IMR-90 (cell line): ENCODE measurements at regions not wholly inside any gene's neighbourhood (a gene's known extent, or its start where the extent isn't known, plus 50 kb on each side); places are given as distances from the start of the nearest gene placed in this dataset.

Experiments
- ATAC-seq: fragments of 200-7000 bp; cut with Tn5 transposase; 2 replicates; pipeline ENCODE4 v1.9.1; 2020; ENCODE audit warnings: low read depth, mild to moderate bottlenecking, moderate library complexity
- BruUV-seq: library from RNA; stranded (reverse); fragments of 400-500 nt; replicated peaks from 2 replicates; lab custom pipeline; 2021; lab: Mats Ljungman, UMichigan
- CTCF ChIA-PET: fragments of 300-600 bp; formaldehyde crosslinking; extraction: SDS; loops from one replicate; lab custom pipeline; 2021; ENCODE audit warnings: antibody characterized with exemption; lab: Yijun Ruan, JAX
- POLR2A ChIA-PET: fragments of 300-600 bp; sonication (Branson Sonifier 250); formaldehyde crosslinking; loops from one replicate; lab custom pipeline; 2022; ENCODE audit warnings: antibody characterized with exemption; ENCODE audit not compliant: unreplicated experiment; lab: Charles Lee
- DNase-seq: peaks from one replicate; pipeline ENCODE4 v3.0.0; 2013
- H2AFZ ChIP-seq: replicated peaks from 2 replicates; pipeline ENCODE3; 2013; ENCODE audit warnings: low read length, mild to moderate bottlenecking; ENCODE audit not compliant: poor library complexity
- H2AK5ac ChIP-seq: 2 replicates; pipeline ENCODE4 v1.6.1; 2013; ENCODE audit warnings: low read depth, low read length, inconsistent platforms
- H2AK9ac ChIP-seq: replicated peaks from 2 replicates; pipeline ENCODE3; 2013; ENCODE audit warnings: mild to moderate bottlenecking, low read depth, low read length, moderate library complexity; ENCODE audit not compliant: poor library complexity
- H2BK120ac ChIP-seq: 2 replicates; pipeline ENCODE4 v1.6.1; 2013; ENCODE audit warnings: low read depth, low read length, inconsistent platforms
- H2BK15ac ChIP-seq: 3 replicates; pipeline ENCODE4 v1.6.1; 2013; ENCODE audit warnings: low read depth, low read length, inconsistent platforms
- H2BK20ac ChIP-seq: 2 replicates; pipeline ENCODE4 v1.6.1; 2013; ENCODE audit warnings: low read depth, mild to moderate bottlenecking, inconsistent platforms, low read length, moderate library complexity
- H2BK5ac ChIP-seq: 2 replicates; pipeline ENCODE4 v1.6.1; 2013; ENCODE audit warnings: mild to moderate bottlenecking, low read depth, low read length, inconsistent platforms; ENCODE audit not compliant: poor library complexity, severe bottlenecking
- H3K14ac ChIP-seq: replicated peaks from 2 replicates; pipeline ENCODE4 v1.6.1; 2013; ENCODE audit warnings: low read depth, low read length, inconsistent platforms
- H3K18ac ChIP-seq: 2 replicates; pipeline ENCODE4 v1.6.1; 2013; ENCODE audit warnings: low read depth, low read length, control low read depth
- H3K23ac ChIP-seq: 2 replicates; pipeline ENCODE4 v1.6.1; 2013; ENCODE audit warnings: low read depth, low read length, inconsistent platforms
- H3K27ac ChIP-seq: 2 replicates; pipeline ENCODE4 v1.5.1; 2013; ENCODE audit warnings: mild to moderate bottlenecking, control low read depth, low read length; ENCODE audit not compliant: insufficient read depth
- H3K27me3 ChIP-seq: 2 replicates; pipeline ENCODE4 v1.6.1; 2013; ENCODE audit warnings: low read length; ENCODE audit not compliant: control insufficient read depth, insufficient read depth
- H3K36me3 ChIP-seq: 2 replicates; pipeline ENCODE4 v1.6.1; 2013; ENCODE audit warnings: low read length, mixed read lengths; ENCODE audit not compliant: control insufficient read depth, insufficient read depth
- H3K4ac ChIP-seq: 2 replicates; pipeline ENCODE4 v1.6.1; 2013; ENCODE audit warnings: low read depth, low read length, inconsistent platforms
- H3K4me1 ChIP-seq: 2 replicates; pipeline ENCODE4 v1.6.1; 2013; ENCODE audit warnings: low read length, mixed read lengths; ENCODE audit not compliant: control insufficient read depth, insufficient read depth
- H3K4me2 ChIP-seq: 2 replicates; pipeline ENCODE4 v1.6.1; 2013; ENCODE audit warnings: low read depth, mild to moderate bottlenecking, control low read depth, low read length, moderate library complexity
- H3K4me3 ChIP-seq: 2 replicates; pipeline ENCODE4 v1.5.1; 2013; ENCODE audit warnings: low read depth, mild to moderate bottlenecking, control low read depth, low read length, moderate library complexity; ENCODE audit not compliant: insufficient read depth
- H3K56ac ChIP-seq: 2 replicates; pipeline ENCODE4 v1.6.1; 2013; ENCODE audit warnings: low read length, inconsistent platforms; ENCODE audit not compliant: insufficient read depth; ENCODE audit errors: extremely low read depth
- H3K79me1 ChIP-seq, 2 experiments: 2 replicates each; pipeline ENCODE4 v1.6.1; 2013; ENCODE audit warnings: low read length in 2 of 2, inconsistent platforms in 1 of 2, low read depth in 1 of 2
- H3K9ac ChIP-seq: 2 replicates; pipeline ENCODE4 v1.6.1; 2013; ENCODE audit warnings: low read depth, low read length, control low read depth
- H3K9me1 ChIP-seq: 2 replicates; pipeline ENCODE4 v1.6.1; 2013; ENCODE audit warnings: low read length, inconsistent platforms; ENCODE audit not compliant: insufficient read depth
- H3K9me3 ChIP-seq: 2 replicates; pipeline ENCODE4 v1.6.1; 2013; ENCODE audit warnings: low read length; ENCODE audit not compliant: control insufficient read depth, insufficient read depth
- H4K20me1 ChIP-seq: 2 replicates; pipeline ENCODE4 v1.6.1; 2013; ENCODE audit warnings: low read length, inconsistent platforms; ENCODE audit not compliant: insufficient read depth
- H4K5ac ChIP-seq: 2 replicates; pipeline ENCODE4 v1.6.1; 2013; ENCODE audit warnings: mild to moderate bottlenecking, low read depth, low read length, control low read depth
- H4K8ac ChIP-seq, 2 experiments: 2 replicates each; pipeline ENCODE4 v1.6.1; 2013; ENCODE audit warnings: low read depth in 2 of 2, low read length in 2 of 2, control low read depth in 1 of 2, inconsistent platforms in 1 of 2
- H4K91ac ChIP-seq: 2 replicates; pipeline ENCODE4 v1.6.1; 2013; ENCODE audit warnings: low read depth, low read length, inconsistent platforms; ENCODE audit not compliant: insufficient read depth
- BHLHE40 ChIP-seq: fragments of 150-350 bp; IDR thresholded peaks from 2 replicates; pipeline ENCODE4 v1.6.1; 2016; ENCODE audit warnings: mild to moderate bottlenecking, low read depth, low read length
- CHD1 ChIP-seq: IDR thresholded peaks from 2 replicates; pipeline ENCODE4 v1.6.1; 2012; ENCODE audit warnings: low read depth, low read length, improper control_type of control experiment
- CTCF ChIP-seq: conservative IDR thresholded peaks from 2 replicates; pipeline ENCODE4 v1.5.1; 2012; ENCODE audit warnings: mild to moderate bottlenecking, low read depth, low read length, improper control_type of control experiment
- ELK1 ChIP-seq: fragments of 150-350 bp; IDR thresholded peaks from 2 replicates; pipeline ENCODE4 v1.6.1; 2016; ENCODE audit warnings: low read depth, mild to moderate bottlenecking, low read length, moderate library complexity, borderline replicate concordance
- FOS ChIP-seq: fragments of 150-350 bp; IDR thresholded peaks from 2 replicates; pipeline ENCODE4 v1.6.1; 2016; ENCODE audit warnings: low read depth, low read length
- MAFK ChIP-seq: IDR thresholded peaks from 2 replicates; pipeline ENCODE4 v1.6.1; 2012; ENCODE audit warnings: low read depth, low read length, improper control_type of control experiment
- MXI1 ChIP-seq: IDR thresholded peaks from 2 replicates; pipeline ENCODE4 v1.6.1; 2012; ENCODE audit warnings: low read depth, mild to moderate bottlenecking, low read length, moderate library complexity, borderline replicate concordance
- NFE2L2 ChIP-seq: fragments of 150-350 bp; IDR thresholded peaks from 2 replicates; pipeline ENCODE4 v1.6.1; 2016; ENCODE audit warnings: low read depth, mild to moderate bottlenecking, low read length
- POLR2A ChIP-seq: IDR thresholded peaks from 2 replicates; pipeline ENCODE4 v1.6.1; 2012; ENCODE audit warnings: mild to moderate bottlenecking, low read depth, low read length
- RAD21 ChIP-seq: IDR thresholded peaks from 2 replicates; pipeline ENCODE4 v1.6.1; 2012; ENCODE audit warnings: low read length, improper control_type of control experiment
- RCOR1 ChIP-seq: IDR thresholded peaks from 2 replicates; pipeline ENCODE4 v1.6.1; 2012; ENCODE audit warnings: mild to moderate bottlenecking, low read length, improper control_type of control experiment; ENCODE audit not compliant: insufficient replicate concordance
- RFX5 ChIP-seq: IDR thresholded peaks from 2 replicates; pipeline ENCODE4 v1.8.0; 2012; ENCODE audit warnings: low read depth, mild to moderate bottlenecking, low read length, moderate library complexity
- SMC3 ChIP-seq: fragments of 150-350 bp; IDR thresholded peaks from 2 replicates; pipeline ENCODE4 v1.6.1; 2016; ENCODE audit warnings: low read depth, mild to moderate bottlenecking, antibody characterized with exemption, low read length, moderate library complexity
- USF2 ChIP-seq: fragments of 150-350 bp; IDR thresholded peaks from 2 replicates; pipeline ENCODE4 v1.6.1; 2017; ENCODE audit warnings: mild to moderate bottlenecking, antibody characterized with exemption, low read length, low read depth
- WGBS, 2 experiments: methylation state at CpG; one replicate each; pipeline versions ENCODE4 v1.1.5 to v1.1.7; 2013; ENCODE audit warnings: missing lambda C conversion rate in 2 of 2; ENCODE audit not compliant: insufficient read length in 1 of 2; ENCODE audit errors: extremely low coverage in 2 of 2; 5-methylcytosine and 5-hydroxymethylcytosine counted together
- dilution Hi-C: fragments of 300-500 bp; cut with HindIII; formaldehyde crosslinking; loops from one replicate; pipeline ENCODE4 v1.14.3; 2018; ENCODE audit warnings: low sequenced_read_pairs; ENCODE audit not compliant: unreplicated experiment
- in situ Hi-C: fragments of 300-500 bp; cut with MboI; formaldehyde crosslinking; loops from 3 replicates; pipeline ENCODE4 v1.14.3; 2019; ENCODE audit warnings: low sequenced_read_pairs, inconsistent platforms, mixed read lengths
- intact Hi-C: fragments of 100-400 bp; cut with micrococcal nuclease; formaldehyde crosslinking; loops from 2 replicates; pipeline ENCODE4 v1.10.0; 2022

- CTCF ChIA-PET: no interaction called here
Observed at GRCh38 chr17:73749337-73749823, 105.1 kb upstream of the SDK2 start.

More at GRCh38 chr17:73749337-73749823, 105.1 kb upstream of the SDK2 start:
- H4K20me1 ChIP-seq: no peaks in the 10 kb centered on the region
- H3K14ac ChIP-seq: no peak overlapping the region
- H3K18ac ChIP-seq: no peak overlapping the region
- H2BK120ac ChIP-seq: no peak overlapping the region
- H4K8ac ChIP-seq: no peak overlapping the region
- H3K23ac ChIP-seq: no peak overlapping the region
- ATAC-seq (no peak), DNase-seq (no peak)
- intact Hi-C loops: no loop called here
- no peak overlapping the region for H3K56ac ChIP-seq
- no peak overlapping the region for H2BK15ac ChIP-seq
- H3K9ac ChIP-seq: no peak overlapping the region
- no peak overlapping the region for H3K4me2 ChIP-seq
- 71% methylated on average over 4 of the region's 6 CpGs; no CpG with 5 or more reads in 1 of the 2 experiments for WGBS, 2 experiments
- no peak overlapping the region for H4K91ac ChIP-seq
- BruUV-seq: no TSS peak
- H3K4ac ChIP-seq: no peak overlapping the region
- TF ChIP-seq RFX5: no peak
- TF ChIP-seq NFE2L2: no peak
- TF ChIP-seq USF2: no peak
- TF ChIP-seq SMC3: no peak
- TF ChIP-seq MXI1: no peak
- no peak for TF ChIP-seq RCOR1
- no peak for TF ChIP-seq CTCF
- no peak for TF ChIP-seq POLR2A
- TF ChIP-seq ELK1: no peak
- no peak for TF ChIP-seq RAD21
- TF ChIP-seq FOS: no peak
- TF ChIP-seq BHLHE40: no peak
- no peak for TF ChIP-seq CHD1
- no peak for TF ChIP-seq MAFK
- H3K9me3 ChIP-seq: peaks cover 40% of the 10 kb centered on the region
- no peak overlapping the region for H2AFZ ChIP-seq
- no peak overlapping the region for H2AK9ac ChIP-seq
- H3K36me3 ChIP-seq: no peaks in the 10 kb centered on the region
- no peak overlapping the region for H4K5ac ChIP-seq
- H2BK20ac ChIP-seq: no peak overlapping the region
- H3K4me1 ChIP-seq: no peaks in the 10 kb centered on the region
- in situ Hi-C loops: no loop called here
- dilution Hi-C loops: no loop called here
- H3K79me1 ChIP-seq: no peaks in the 10 kb centered on the region
- no peak overlapping the region for H3K27ac ChIP-seq
- no peaks in the 10 kb centered on the region for H3K9me1 ChIP-seq
- no peak overlapping the region for H2AK5ac ChIP-seq
- no peak overlapping the region for H2BK5ac ChIP-seq
- H3K27me3 ChIP-seq: no peaks in the 10 kb centered on the region
- POLR2A ChIA-PET: no interaction called here
- H3K4me3 ChIP-seq: no peak overlapping the region
